ENCODE measurements at regions not wholly inside any gene's neighbourhood (a gene's known extent, or its start where the extent isn't known, plus 50 kb on each side); places are given as distances from the start of the nearest gene placed in this dataset.

DNA sequence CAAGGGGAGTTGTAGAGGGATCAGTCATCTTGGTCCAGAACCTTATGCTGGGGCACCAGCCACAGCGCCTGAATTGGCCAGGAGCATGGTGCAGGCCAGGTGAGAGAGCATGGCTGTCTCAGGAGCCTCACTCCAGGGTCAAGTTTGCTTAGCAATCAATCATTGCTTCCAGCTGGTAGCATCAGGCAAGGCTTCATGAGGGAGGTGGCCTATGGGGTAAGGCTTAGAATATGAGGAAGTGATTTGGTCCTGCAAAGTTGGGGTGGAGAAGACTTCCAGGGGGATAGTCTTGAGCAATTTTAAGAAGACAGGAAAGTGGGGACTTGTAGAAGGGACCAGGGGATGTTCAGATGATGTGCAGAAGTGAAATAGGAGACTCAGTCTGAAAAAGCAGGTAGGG lies 53.9 kb upstream of the PITX1 start:
- DNase-seq: no peak

DNA sequence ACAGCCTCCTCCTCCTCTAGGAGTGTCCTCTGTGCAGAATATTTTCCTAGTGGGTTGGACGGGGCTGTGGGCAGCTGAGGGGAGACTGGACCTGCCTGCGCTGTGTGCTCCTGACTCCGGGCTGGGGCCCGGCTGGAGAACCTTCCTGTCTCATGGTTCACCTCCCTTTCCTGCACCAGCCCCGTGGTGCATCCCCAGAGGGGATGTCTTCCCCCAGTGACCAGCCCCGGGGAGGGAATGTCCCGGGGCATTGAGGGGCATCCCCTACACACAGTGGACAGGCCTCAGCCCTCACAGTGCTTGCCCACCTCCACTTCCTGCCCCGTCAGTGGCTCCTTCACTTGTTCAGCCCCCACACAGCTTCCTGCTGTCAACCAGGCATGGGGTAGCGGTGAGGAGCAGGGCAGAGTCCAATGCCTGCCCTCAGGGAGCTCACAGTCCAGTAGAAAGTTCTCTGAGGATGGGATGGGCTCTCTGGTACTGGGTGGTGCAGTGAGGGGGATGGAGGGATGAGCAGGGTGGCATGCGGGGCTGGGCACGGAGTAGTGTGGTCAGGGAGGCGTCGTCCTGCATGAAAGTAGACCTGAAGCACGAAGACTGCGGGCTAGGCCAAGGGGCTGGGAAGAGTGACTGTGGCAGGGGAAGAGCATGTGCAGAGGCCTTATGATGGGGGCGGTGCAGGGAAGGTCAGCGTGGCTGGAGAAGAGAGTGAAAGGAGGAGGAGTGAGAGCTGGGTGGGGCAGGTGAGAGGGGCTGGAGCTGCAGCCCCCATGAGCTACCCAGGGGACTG lies 52.1 kb upstream of the PITX1 start:
- DNase-seq: no peak

DNA sequence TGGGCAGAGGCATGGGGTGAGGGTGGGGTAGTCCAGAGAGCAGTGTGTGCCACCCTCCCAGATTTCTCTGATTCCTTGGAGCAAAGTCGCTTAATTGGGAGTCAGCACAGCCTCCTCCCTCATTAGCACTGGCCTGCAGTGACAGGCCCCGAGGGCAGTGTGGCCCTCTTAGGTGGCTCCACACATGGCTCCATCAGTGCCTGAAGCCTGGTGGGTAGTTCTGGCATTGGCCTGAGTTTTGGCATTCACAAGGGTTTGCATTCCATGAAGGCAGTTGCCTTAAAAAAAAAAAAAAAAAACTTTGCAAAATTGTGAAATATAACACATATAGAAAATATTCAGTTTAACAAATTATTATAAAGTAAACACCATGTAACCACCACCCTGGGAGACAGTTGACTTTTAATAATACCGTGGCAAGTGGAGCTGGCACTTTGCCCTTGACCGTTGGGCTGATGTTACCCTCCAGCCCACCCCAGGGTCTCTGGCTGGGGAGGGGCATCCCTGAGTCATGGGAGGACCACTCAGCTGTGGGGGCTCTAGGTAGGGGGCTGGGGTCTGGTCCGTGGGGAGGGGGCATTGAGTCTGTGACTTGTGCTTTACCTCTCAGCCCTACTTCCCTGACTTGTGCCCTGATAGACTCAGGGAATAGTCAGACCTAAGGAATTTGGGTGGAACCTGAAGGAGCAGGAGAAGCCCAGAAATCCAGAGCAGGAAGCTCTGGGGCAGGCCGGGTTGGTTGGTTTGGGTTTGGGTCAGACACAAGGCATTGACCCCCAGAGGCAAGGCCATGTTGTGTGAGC lies 51.3 kb upstream of the PITX1 start:
- DNase-seq: no peak
